Fibroblast of the conjunctiva (primary cell): ENCODE measurements at regions not wholly inside any gene's neighbourhood (a gene's known extent, or its start where the extent isn't known, plus 50 kb on each side); places are given as distances from the start of the nearest gene placed in this dataset.

Experiments
- DNase-seq: peaks from one replicate; pipeline ENCODE4 v3.0.0-alpha.2; 2010; ENCODE audit warnings: low read depth

DNA sequence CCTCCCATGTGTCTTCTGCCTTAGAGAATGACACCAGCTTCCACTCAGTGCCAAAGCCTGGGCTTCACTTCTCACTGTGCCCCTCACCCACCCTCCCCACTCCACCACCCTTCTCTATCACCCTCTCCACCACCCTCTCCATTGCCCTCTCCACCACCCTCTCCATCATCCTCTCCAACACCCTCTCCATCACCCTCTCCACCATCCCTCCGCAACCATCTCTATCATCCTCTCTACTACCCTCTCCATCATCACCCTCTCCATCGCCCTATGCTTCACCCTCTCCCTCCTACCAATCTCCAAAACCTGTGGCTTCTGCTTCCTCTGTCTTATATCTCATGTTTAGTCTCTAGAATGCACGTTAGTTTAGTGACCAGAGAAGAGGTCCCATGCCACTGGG is 91.0 kb upstream of the TMEM72 start:
- no peak for DNase-seq

DNA sequence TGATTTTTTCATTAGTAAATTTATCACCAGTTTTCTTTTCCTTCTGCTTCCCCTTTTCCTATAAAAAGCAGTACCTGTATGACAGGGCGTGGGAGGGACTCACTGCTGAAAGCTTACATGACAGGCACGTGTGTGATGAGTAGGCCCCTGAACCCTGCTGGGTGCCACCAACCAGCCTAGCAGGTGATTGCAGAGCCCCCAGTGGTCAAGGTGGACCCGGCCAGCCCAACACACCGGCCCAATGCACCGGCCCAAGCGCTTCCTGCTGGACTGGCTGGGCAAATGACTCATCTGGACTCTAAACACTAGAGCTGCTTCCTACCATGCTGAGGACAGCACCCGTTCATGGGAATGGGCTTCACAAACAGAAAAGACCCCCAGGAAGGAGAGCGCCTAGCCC is 89.8 kb upstream of the TMEM72 start:
- DNase-seq, result no peak

DNA sequence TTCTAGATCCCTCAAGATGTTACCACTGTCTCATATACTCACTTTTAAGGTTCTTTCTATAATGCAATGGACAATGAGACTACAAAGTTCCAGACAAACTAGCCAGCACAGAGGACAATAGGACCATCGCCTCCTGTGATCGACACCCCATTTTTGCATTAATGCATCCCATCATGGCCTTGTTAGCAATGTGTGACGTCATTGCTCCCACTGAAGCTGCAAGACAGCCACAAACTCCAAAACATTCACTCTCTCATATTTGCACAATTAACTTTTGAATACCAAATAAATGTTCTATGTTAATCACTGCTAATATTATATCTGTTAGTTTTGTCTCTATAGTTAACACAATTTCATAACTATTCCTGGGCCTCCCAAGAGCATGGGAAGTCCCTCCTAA is 88.8 kb upstream of the TMEM72 start:
- no peak for DNase-seq

DNA sequence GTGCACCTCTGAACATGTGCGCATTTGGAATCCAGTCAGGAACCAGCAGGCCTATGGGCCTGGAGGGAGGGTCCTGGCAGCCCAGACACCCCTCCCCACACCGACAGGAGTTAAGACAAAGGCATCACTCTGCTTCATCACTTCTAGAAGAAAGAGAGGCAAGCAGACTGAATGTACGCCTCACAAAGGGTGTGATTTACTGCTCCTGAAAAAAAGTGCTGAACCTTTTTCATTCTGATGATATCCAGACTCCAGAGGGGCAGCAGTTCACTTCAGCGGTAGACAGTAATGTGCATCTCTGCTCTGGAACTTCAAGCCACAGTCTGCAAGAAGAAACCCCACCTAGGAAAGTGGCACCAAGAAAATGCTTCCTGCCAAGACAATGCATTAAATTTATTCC is 88.2 kb upstream of the TMEM72 start:
- no peak for DNase-seq

DNA sequence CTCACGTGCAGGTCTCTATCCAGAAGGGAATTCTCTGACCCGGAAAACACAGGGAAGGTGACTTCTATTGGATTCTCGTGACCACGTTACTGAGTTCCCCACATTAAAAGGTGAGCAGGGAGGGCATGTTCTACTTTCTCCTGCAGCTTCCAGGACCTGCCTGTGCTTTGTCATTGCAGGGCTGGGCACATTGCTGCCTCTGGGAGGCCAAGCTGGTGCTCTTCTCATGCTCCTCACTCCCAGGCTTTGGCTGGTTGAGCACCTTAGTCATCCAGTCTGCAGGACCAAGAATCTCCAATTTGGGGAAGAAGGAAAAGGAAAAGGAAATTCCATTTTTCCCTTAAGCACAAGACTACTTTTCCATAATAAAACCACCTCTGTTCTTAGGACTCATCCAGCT is 86.5 kb upstream of the TMEM72 start:
- DNase-seq, result no peak

DNA sequence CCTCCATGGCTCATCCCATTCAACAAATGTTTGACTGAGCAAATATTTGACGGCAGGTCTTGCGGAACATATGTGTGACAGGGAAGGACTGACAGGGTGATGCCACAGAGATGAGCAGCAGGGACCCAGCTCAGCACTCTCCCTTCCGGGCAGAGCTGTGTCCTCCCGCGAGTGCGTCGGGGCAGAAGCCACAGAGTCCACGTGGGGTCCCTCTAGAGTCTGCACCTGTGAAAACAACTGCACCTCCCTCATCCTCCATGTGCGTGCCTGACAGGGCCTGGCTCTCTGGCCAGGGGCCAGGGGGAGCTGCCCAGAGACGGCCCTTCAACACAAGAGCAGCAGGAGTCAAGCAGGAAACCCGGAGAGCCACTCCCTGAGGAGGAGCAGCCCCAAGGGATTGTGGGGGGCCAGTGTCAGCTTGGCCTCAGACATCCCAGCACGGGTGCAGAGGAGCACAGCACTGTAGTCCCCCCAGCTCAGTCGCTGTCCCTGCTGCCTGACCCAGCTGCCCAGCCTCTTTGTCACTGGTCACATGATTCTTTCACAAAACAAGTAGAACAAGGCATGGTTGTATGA is 83.6 kb upstream of the TMEM72 start:
- DNase-seq, result no peak

DNA sequence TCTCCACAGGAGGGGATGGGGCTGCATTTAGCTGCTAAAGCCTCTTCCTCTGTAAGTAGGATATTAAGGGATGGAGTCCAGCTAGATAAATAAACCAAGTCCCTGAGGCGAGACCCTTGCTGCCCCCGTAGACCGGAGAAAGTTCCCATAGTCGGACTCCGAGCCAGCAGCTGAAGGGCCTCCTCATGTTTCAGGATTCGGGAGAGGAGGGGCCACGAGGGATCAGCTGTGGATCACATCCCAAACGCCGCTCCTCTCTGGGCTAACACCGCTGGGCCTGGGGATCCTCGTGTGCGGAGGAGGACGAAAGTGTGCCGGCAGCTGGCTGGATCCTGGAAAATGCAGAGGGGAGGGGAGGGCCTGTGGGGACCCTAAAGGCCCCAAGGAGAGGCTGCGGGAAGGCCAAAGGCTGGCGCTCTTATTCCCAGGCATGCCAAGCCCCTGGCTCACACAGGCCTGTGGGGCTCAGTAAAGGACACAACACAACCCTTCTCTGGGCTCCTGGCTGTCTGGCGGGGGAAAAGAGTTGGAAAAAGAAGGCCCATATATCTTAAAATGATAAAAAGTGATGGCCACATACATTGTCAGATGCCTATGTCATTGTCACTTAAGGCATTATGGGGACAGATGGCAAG is 82.5 kb upstream of the TMEM72 start:
- DNase-seq, result no peak

DNA sequence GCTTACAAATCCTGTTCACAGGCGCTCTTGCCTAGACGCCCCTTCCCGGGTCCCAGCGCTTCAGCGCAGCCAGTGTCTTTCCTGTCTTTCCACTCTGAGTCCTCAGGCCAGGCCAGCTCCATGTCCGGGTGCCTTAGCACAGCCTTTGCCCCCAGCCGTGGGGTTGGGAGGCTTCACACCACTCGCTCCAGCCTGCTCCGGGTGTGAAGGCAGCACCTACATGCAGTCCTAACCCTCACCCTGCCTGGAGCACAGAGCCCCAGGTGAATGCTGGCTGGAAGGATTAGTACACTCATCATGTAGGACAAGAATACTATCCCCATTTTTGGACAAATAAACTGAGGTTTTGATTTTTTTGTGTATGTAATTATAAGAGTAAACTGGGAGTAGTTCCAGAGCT is 81.7 kb upstream of the TMEM72 start:
- no peak for DNase-seq

DNA sequence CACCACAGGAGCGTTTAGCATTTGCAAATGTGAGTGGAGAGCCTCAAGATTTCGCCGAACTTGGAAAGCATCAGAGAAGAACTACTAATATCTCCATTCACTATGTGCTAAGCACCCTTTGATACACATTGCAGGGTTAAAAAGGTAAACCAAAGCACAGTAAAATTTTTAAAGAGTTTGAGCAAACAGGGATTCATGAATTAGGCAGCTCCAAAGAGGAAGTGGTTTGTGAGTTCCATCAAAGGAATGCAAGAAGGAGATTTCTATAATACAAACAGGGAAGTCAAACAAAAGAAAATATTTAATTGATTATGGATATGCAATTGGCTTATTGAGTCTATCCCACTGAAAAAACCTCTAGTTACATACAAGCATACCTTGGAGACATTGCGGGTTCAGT is 81.1 kb upstream of the TMEM72 start:
- no peak for DNase-seq

DNA sequence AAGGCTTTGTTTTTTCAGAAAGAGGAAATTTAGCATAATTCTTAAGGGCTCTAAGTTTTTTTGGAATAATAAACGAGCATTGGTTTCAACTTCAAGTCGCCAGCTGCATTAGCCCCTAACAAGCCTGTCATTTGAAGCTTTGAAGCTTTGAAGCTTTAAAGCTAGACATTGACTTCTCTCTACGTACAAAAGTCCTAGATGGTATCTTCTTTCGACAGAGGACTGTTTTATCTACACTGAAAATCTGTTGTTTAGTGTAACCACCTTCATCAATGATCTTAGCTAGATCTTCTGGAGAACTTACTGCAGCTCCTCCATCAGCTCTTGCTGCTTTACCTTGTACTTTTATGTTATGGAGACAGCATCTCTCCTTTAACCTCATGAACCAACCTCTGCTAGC is 79.6 kb upstream of the TMEM72 start:
- no peak for DNase-seq

DNA sequence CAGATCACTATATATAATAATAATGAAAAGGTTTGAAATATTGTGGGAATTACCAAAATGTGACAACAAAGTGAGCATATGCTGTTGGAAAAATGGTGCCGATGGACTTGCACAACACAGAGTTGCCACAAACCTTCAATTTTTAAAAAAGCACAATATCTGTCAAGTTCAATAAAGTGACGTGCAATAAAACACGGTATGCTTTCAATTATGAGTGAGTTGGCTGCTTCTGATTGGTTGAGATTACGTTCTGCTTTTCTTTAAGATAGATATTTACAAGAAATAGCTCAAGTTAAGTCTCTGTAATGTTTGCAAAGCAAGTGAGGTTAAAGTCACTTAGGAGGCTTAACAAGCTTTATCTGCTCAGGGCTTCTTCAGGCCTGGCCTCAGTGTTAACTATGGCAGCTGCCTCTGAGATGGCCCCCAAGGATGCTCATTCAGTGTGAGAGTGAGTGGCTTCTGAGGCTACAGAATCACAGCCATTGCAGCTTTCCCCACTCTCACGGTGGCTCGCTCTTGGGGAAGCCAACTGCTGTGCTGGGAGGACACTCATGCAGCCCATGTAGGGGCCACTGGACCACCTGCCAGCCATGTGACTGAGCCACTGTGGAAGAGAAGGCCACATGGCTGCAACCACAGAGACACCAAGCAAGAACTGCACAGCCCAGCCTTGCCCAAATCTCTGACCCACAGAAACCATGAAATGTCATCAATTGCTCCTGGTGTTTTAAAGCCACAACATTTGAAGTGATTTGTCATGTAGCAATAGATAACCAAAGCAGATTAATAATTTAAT is 78.3 kb upstream of the TMEM72 start:
- DNase-seq, result no peak

DNA sequence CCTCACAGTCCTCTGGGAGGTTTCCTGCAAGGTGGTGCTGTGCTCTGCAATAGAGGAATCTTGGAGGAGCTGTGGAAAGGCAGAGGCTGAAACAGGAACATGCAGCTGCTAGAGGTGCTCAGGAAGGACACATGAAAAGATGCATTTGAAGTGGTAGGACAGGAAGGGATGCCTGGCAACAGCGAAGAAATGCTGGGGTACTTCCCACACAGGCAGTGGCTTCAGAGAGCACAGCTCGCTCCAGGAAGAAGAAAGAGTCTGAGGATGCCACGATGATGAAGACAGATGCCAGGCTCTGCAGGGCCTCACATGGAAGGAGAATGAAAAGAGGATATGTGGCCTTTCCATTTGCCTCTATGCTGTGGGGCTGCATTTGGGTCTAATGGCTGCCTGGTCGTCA is 77.0 kb upstream of the TMEM72 start:
- DNase-seq, result no peak

DNA sequence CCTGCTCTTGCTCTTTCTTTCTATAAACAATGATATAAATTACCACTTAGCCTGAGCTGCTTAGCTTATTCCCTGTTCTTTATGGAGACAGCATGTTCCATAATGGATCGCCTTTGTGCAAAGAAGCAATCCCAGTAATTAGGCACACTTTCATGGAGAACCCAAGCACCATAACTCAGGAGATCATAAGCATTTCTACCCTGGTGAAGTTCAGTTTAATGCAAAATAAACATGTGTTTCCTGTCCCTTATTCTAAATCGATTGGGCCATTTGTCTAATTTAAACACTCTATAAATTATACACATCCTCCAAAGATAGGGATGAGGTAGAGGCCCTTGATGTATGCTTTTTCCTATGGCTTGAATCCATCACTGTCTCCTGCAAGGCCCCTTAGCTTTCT is 75.8 kb upstream of the TMEM72 start:
- DNase-seq, result no peak

DNA sequence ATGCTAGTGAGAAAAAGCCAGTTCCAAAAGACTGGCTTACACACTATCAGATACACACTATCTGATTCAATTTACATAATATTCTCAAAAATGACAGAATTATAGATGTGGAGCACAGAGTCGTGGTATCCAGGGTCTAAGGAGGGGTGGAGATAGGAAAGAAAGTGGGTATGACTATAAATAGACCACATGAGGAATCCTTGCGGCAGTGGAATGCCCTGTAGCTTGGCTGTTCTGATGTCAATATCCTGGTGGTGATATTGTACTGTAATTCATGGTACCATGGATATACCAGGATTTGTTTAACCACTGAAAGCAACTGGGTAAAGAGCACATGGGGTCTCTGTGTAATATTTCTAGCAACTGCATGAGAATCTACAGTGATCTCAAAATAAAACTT is 67.7 kb upstream of the TMEM72 start:
- no peak for DNase-seq

DNA sequence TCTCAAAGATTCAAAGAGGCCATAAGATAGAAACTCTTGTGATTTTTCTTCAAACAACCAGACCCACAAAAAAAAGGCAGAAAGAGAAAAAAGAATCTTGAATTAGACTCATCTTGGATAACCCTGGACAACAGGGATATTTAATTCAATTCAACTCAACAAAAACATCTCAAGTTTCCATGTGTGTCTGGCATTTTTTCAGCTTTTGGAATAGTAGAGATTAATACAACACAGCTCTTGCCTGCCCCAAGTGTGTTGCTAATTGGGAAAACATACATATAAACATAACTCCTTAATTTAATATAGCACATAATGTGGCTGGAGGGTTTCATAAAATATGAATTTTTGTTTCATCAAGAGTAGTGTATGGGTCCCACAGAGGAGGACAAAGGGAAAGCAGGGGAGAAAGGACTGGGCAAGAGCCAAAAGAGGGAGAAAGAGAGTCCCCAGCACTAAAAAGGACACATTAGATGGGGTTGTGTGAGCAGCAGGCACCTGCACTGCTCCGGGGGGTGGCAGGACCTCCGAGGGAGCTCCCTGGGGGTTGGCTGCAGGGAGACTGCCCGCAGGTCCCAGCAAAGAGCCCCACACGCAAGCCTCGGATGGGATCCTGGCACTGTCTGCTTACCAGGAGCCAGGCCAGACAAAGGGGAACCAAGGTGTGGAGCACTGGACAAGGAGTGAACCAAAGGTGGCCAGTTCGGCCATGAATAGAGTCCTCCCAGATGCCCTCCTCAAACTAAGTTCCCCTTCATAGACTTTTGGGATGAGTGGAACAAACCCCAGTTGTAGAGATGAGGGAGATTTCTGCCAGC is 65.6 kb upstream of the TMEM72 start:
- no peak for DNase-seq

DNA sequence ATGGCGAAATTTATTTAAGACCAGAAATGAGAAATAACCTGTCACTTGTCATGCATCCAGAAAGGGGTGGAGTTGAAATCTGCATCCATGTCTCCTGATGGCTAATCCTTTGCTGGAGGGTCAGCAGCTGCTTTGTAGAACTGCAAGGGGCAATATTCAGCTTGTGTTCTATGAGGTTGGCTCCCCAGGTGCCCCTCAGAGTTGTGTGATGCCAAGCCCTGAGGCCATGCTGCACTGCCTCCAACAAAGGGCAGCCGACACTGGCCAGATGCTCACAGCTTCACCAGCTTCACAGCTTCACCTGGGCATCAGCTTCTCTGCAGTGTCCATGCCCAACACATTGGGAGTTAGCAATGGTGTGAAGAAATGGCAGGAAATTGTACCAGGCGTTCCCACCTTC is 64.0 kb upstream of the TMEM72 start:
- no peak for DNase-seq

DNA sequence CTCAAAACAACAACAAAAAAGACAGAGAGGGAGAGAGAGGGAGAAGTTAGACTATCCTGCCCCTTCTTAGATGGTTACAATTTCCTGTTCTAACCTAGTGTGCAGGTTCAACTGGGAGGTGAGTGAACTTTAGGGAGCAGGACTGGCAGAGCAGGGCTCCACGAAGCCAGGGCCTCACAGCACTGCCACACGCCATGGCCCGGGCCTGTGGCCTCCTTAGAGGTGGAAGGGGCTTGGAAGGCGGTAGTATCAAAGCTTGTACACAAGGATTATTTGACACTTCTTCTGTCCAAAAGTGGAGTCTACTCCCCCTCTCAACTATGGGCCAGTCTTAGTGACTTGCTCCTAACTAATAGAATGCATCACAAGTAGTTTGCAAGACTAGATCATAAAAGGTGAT is 62.9 kb upstream of the TMEM72 start:
- no peak for DNase-seq

DNA sequence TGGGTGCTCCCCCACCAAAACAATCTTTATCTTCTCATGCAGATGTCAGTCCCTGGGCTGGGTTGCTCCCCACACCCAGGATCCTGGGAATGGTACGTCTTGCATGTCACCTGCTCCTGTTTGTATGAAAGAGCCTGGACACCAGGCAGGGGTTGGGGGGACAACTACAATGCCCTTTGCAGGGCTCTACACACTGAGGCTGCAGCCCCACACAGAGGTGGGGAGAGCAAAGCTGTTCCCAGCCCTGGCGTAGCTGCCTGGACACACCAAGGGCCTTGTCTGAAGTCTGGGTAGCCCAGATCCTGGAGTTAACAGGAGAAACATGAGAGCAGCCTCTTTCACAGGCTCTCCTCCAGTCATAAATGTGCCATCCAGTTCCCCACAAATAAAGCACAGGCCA is 61.2 kb upstream of the TMEM72 start:
- DNase-seq, result no peak

DNA sequence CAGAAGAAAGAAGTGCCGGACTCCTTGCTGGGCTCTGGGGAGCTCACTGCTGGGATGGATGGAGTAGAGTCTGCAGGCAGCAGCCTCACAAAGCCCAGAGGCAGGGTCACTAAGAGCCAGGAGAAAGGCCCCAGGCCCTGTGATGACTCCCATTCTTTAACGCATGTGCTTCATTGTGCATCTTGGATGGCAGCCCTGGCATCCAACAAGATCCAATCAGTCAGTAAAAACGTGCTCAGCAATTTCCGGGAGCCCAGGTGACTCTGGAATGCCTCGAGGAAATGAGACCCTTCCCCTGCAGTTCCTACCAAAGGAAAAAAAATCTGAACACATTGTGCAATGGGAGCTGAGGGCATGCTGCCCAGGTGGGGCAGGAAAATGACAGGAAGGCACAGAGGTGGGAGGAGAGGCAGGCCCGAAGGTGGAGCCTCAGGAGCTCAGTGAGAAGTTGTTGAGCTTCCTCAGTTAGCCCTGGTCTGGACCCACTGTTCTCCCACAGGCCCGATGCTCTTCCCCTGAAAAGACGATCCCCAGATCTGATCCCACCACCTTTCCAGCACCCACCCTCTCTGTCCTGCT is 60.7 kb upstream of the TMEM72 start:
- DNase-seq, result no peak

DNA sequence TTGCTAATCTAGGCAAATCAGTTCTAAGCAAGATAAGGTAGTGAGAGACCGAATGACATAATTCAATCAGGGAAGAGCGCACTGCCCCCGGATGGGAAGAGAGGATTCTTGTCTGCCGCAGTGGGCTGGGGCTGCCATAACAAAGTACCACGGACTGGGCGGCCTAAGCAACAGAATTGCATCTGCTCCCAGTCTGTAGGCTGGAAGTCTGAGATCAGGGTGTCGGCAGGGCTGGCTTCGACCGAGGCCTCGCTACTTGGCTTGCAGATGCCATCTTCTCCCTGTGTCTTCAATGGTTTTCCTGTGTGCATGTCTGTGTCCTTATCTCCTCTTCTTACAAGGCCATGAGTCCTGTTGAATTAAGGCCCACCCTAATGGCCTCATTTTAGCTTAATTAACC is 59.7 kb upstream of the TMEM72 start:
- no peak for DNase-seq

DNA sequence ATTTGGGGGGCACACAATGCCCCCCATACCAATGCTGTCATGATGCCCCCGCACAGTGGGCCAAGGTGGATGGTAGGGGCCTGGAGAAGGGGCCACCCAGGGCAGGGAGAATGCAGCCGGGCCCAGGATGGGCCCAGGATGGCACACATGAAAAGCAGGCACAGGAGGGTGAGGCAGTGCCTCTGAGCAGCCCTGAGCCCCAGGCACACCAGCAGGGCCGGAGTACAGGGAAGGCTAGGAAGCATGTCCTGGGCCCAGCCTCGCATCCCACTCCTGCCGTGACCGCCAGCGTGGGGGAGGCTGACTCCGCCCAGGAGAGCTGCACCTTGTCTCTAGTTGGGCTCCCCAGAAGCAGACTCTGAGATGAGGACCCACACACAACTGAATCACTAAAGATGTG is 59.3 kb upstream of the TMEM72 start:
- no peak for DNase-seq

DNA sequence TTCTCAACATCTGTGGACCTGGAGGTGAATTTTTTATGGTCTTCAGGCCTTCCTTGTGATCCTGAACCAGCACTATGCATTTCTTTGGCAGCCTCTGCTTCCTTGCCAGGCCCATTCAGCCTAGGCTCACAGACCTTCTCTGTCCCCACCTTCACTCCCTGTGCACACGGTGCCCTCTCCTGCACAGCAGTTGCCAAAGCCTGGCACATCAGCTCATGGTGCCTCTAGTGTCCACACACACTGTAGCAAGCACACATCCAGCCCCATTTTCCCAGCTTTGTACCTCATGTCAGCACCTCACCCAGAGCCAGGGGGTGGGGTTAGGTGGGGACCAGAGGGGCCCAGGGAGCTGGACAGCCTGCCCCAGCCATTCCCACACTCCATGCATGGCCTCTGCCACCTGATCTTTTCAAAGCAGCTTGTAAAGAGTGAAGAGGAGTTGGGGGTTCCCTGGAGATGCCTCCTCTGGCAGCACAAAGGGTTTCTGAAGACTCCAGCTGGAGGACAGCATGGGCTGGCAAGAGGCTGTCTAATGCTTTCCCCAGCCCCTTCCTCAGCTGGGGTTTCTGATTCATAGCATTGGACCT is 57.9 kb upstream of the TMEM72 start:
- DNase-seq, result peak; percentile 24
